GM19238 (cell line): ENCODE measurements at regions not wholly inside any gene's neighbourhood (a gene's known extent, or its start where the extent isn't known, plus 50 kb on each side); places are given as distances from the start of the nearest gene placed in this dataset.

Experiments used
- DNase-seq: peaks from one replicate; pipeline ENCODE4 v3.0.0; 2011; ENCODE audit warnings: low spot score; ENCODE audit not compliant: insufficient read length

DNA sequence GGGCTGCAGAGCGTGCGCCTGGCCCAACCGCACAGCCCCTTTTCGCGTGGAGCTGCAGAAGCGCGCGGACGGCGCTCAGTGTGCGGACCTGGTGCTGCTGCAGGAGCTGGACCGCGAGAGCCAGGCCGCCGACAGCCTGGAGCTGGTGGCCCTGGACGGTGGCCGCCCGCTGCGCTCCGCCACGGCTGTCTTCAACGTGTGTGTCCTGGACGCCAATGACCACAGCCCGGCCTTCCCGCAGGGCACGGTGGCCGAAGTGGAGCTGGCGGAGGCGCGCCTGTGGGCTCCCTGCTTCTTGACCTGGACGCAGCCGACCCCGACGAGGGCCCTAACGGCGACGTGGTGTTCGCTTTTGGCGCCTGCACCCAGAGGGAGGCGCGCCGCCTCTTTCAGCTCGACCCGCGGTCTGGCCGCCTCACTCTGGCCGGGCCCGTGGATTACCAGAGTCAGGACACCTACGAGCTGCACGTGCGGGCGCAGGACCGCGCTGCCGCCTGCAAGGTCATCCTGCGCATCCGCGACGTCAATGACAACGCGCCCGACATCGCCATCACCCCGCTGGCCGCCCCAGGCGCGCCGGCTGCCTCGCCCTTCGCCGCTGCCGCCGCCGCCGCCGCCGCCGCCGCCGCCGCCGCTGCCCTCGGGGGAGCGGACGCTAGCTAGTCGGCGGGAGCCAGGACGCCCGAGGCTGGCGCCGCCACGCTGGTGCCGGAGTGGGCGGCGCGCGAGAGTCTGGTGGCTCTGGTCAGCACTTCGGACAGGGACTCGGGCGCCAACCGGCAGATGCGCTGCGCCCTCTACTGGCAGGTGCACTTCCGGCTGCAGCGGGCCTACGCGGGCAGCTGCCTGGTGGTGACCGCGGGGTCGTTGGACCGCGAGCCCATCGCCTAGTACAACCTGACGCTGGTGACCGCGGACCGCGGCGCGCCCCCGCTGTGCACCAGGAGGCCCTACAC is 172.2 kb downstream of the OLFM4 start:
- no peak for DNase-seq

DNA sequence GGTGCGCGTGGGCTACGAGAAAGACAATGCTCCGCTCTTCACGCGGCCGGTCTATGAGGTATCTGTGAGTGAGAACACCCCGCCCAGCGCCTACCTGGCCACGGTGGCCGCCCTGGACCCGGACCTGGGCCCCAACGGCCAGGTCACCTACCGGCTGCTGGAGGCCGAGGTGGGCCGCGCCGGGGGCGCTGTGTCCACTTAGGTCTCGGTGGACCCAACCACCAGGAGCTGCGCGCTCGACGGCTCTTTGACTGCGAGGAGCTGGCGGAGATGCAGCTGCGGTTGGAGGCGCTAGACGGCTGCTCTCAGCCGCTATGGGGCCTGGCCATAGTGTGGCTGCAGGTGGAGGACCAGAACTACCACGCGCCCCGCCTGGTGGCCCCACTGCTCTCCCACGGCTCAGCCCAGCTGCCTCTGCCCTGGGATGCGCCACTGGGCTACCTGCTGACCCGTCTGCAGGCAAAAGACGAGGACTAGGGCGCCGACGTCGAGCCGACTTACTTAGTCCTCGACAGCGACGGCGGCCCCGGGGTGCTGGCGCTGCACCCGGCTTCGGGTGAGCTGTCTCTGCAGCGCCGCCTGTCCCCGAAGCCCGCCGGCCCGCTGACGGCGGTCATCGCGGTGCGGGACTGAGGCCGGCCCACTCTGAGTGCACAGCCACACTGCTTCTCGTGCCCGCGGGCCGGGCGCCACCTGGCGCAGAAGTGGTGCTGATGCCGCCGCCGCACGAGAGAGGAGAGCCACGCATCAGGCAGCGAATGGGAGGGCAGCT is 173.0 kb downstream of the OLFM4 start:
- no peak for DNase-seq

DNA sequence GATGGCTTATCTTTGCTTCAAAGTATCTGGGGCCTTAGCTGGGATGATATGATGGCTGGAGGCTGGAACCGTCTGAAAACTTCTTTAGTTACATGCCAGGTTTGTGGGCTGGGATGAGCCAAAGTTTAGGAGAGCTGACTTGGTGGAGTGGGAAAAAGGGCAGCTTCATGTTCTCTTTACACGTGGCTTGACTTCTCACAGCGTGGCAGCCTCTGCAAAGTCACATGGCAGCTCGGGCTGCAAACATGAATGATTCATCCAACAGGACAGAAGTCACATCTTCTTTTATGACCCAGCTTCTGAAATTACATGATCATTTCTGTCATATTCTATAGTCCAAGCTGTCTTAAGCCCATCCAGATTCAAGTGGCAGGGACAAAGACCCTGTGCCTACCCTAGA is 176.0 kb downstream of the OLFM4 start:
- DNase-seq = no peak

DNA sequence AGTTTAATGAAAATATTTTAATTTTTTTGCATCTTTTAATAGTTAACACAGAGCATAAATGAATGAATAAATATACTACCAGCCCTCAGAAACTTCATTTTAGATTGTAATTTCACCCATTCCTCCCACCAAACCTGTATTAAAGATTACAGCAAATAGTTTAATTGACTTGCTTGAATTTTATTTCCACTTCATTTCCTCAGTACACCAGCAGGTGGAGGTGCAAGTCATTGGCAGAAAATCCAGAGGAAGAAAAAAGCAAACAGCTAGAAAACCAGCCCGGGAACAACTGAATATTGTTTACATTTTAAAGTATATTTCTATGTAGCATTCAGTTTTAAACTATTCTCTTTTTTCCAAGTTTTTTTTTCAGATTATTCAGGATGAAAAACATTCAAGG is 177.8 kb downstream of the OLFM4 start:
- DNase-seq = no peak

DNA sequence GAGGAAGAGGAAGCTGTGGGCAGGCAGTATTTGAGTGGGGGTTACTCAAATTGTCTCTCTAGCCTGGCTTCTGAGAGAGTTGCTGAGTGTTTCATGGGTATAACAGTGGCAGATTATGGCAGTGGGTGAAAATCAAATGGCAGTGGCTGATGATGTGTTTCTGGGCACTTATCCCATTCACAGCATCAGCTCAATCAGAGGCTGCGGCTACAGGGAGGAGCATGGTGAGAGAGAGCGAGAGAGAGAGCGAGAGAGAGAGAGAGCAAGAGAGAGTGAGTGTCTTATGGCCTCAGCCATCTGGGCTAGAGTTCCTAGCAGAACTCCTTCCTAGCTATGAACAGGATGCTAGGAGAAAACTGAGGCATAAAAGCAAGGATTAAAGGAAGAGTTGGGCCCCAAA is 178.9 kb downstream of the OLFM4 start:
- no peak for DNase-seq

DNA sequence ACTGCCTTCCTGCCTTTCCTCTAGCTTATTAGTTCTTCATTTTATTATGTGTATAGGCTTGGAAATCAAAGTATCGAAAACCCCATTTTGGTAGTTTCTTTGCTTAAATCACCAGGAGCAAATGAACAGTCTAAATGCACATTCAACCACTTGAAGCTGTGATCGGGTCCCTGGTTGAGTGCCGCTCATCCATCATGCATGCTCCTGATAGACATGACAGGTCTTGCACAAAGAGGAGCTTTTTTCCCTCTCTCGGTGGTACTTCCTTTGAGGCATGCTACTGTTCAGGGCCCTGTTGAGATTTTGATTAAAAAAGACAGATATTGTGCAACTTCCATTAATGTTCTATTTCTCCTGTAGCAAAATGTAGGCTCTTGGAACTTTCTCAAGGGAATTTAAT is 185.8 kb downstream of the OLFM4 start:
- DNase-seq = no peak

DNA sequence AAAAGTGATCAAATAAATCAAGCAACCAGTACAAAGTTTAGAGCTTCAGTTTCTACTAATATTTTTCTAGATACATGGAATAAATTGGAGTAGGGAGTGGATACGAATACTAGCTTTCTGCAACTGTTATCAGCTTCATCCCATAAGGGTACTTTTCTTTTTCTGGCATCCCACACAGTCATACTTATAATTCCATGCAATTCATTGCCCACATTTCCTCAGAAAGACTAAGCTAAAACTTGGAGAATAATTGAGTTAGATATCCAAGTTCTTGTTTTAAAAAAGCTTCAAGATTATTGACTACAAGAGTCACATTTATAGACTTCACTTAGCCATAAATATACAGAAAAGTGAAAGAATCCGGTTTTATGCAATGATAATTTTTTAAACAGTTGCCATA is 186.9 kb downstream of the OLFM4 start:
- no peak for DNase-seq

DNA sequence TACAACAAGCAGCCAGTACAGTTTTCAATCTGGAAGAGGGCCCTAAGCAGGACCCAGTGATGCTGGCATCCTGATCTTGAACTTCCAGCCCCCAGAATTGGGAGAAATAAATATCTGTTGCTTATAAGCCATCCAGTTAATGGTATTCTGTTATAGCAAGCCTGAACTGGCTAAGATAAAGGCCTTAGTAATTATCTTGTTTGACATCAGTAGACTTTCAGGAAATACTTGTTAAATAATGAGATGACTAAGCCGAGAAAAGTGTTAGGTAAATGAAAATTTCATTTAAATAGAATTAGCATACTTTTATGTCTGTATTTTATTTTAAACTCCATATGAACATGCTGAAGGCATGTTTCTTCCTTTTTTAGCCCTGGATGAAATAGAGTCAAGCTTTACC is 188.2 kb downstream of the OLFM4 start:
- DNase-seq = no peak

DNA sequence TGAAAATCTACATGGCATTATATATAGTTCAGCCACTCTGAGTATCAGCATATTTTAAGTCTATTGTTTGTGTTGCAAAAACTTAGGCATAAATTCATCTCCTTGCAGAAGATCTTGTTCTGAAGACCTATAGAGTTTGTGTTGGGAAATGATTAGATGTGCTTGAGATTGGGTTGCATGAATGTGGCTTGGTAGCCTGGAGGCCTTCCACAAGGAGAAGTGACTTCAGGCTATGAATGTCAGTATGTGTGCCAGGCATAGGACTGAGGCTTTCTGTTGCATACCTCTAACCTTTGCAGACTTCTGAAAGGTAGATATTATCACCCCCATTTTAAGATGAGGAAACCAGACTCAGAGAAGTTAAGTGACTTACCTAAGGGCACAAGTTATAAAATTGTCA is 188.6 kb downstream of the OLFM4 start:
- no peak for DNase-seq

DNA sequence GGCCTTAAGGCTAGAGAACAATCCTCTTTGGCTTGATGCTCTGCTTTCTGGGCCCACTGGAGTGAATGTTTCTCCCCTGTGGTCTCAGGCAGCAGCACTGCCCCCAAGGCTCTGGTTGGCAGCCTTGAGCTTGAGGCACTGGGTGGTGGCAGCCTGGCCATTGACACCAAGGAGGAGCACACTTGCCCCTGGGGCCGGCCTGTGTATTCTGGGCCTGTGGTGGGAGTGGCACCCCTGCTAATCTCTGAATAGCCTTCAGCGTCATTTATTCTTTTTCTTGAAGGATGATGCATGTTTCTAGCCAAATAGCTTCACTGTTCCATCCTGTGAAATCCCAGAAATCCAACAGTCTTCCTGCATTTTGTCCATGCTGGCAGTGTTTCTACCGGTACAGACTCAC is 191.4 kb downstream of the OLFM4 start:
- DNase-seq = no peak

DNA sequence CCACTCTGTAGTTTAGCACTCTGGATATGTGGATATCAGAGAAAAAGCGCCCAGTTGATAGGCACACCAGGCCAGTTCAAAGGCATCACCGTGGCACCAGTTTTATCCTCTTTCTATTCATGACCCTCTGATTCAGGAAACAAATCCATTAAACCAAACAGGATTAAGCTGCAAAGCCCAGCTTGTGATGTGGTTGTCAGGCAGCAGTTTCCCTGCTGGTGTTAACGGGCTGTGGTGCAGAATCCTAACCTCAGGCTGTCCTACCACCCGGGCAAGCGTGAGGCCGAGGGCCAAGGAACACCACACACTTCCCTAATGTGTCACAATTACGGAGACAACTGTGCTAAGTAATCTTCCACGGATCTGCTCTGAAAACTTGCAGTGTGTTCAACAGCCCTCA is 209.1 kb downstream of the OLFM4 start:
- no peak for DNase-seq

DNA sequence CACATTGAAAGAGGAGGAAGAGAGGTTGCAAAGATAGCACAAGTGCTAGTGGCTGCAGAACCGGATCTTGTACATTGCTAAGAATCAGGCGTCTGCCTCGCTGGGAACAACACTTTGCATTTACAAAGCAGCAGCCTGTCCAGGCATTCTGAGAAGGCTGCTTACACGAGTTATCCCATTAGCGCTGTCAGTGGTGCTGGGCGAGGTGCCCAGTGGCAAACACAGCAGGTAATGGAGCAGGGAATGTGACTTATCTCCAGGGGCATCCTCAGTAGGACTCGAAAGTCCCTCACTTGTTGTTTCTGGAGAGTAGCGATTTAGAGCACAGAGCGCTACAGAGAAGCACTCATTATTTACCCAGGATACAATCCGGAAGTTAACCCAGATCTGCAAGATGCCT is 209.6 kb downstream of the OLFM4 start:
- no peak for DNase-seq

DNA sequence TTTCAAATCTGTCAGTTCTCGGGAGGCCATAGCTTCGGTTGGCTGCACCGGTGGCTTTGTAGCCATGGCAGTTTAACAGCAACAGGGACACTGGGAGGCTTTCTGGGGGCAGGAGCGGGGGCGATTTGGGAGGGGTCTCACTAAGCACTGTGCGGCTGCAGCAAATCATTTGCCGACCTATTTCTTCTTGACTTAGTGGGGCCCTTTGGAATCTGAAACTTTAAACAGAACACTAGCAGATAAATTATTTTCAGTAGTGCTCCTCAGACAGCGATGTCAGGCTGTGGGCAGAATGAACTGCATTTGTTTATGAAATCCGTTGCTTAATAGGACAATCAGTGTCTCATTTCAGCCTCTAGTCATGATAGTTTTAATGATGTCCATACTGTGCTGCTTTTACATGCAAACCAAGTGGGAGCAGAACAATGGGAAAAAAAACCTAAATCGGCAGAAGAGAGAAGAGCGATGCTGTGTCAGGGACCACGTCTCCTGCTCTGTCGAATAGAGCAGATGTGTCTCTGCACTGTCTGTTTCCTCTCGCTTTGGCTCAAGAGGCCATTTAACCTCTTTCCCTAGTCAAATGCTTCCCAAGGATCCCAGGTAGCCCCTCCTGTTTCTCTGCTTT is 211.9 kb downstream of the OLFM4 start:
- DNase-seq = no peak

DNA sequence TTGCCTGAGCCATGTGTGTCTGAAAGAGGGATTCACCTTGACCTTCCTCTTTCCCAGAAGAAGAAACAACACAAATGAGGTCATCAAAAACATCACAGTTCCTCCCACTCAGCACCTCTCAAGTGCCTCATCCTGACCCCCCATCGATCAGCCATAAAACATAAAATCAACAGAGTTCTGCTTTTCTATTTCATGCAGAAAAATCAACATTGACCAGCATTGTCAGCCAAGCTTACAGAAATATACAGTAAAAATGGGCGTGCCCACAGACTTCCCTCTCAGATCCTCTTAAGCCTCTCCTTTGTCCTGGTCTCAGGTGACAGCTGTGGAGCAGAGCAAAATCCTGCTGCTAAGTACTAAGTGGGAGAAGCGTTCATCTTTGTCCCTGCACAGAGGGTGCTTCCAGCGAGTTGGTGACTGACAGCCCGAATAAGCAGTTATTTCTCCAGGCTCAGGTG is 213.3 kb downstream of the OLFM4 start:
- DNase-seq = no peak

DNA sequence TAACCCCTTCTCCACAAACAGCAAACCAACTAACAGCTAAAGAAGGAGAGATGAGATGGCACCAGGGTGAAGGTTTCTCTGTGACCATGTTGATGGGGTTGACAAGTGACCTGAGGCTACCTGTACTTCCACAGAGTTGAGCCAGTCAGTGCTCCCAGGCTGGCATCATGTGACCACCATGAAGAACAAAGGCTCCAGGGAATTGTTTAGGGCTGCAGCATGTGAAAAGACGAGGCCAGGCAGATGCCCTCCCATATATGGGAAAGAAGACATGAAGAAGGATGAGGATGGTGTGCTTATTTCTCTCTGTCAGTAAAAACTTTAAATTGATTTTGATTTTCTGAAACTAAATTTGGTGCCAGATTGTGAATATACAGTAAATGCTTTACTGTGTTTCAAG is 220.6 kb downstream of the OLFM4 start:
- DNase-seq = no peak

DNA sequence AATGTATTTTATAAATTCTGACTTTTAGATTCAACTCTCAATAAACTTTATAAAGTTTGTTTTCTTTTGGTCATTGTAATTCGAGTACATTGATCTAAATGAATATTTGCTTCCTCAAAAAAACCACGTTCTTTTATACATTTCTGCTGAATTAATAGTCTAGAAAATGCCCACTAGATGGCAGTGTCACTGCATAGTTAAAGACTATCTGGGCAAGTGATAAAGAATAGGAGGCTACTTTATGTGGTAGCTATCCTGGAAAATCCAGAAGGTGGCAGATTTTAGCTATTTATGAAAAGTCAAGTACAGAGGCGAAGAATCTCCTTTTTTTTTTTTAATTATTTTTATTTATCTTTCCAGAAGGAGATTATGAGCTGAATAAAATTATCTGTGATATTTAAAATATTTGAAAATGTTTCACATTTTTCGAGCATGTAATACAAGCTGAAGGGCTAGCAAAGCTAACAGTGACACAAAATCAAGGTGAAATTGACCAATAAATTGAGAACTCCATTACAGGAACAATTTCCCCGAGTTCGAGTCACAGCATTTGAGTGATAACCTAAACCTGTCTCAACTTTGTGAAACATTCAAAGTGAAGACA is 221.8 kb downstream of the OLFM4 start:
- no peak for DNase-seq

DNA sequence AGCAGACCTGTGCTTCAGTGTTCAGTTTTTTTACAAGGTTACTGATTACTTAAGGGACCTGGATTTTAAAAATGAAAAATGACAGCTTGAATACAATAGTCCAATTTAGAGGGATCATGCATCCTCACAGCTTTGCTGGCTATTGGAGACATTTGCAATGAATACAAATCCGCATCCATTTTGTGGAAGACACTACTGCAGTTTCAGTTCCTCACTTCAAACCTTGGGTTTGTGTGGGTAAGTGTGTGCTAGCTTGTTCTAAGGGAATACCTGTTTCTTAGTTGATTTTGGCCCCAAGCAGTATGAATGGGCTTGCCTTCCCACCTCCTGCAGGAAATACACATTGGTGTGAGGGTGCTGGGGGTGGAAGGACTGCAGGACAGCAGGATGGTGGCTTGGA is 222.4 kb downstream of the OLFM4 start:
- no peak for DNase-seq

DNA sequence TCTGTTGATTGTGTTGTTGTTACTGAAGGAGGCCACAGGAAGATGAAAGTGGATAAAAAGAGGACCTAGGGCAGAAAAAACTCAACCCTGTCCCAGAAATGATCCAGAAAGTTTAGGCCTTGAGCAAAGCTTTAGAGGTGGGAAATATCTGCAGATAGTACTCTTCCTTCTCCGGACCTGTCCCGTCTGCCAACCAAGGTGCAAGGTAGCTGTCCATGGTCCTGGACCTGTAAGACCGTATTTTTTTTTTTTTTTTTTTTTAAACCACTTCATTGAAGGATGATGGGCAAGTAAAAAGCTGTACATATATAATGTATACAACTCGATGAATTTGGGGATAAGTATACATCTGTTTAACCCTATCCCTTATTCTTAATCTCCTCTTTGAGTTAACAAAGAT is 225.9 kb downstream of the OLFM4 start:
- no peak for DNase-seq

DNA sequence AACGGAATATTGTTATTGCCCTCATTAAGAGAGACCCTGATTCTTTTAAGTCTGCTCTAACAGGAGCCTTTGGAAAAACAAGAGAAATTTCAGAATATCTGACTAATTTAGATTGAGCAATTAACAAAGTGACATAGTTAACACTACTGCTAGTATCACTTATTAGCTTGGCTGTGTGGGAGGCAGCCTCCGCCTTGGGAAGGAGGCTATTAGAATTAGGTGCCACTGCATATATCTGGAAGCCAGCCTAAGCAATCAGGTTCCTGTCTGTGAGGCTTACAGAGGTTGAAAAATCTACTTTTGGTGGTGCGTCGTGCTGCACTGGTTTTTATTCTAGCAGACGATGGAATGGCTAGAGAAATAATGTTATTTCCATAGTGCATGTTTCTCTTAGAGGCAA is 227.2 kb downstream of the OLFM4 start:
- no peak for DNase-seq

DNA sequence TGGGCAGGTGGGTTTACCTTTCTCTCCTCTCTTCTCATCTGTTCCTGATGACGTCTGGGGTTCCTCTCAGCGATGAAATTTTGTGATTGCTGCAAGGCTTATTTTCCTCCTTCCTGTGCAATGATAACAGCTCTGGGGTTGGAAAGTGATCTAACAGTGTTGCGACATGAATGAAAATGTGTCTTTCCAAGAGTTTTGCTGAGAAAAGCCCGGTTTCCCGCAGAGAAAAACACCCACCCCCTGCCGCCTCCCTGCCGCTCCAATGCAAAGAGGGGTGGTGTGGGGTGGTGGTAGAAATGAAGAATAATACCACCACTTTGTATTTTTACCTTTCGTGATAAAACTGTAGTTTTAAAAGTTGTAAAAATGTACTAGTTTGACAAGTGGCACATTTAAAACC is 232.0 kb downstream of the OLFM4 start:
- DNase-seq = no peak

DNA sequence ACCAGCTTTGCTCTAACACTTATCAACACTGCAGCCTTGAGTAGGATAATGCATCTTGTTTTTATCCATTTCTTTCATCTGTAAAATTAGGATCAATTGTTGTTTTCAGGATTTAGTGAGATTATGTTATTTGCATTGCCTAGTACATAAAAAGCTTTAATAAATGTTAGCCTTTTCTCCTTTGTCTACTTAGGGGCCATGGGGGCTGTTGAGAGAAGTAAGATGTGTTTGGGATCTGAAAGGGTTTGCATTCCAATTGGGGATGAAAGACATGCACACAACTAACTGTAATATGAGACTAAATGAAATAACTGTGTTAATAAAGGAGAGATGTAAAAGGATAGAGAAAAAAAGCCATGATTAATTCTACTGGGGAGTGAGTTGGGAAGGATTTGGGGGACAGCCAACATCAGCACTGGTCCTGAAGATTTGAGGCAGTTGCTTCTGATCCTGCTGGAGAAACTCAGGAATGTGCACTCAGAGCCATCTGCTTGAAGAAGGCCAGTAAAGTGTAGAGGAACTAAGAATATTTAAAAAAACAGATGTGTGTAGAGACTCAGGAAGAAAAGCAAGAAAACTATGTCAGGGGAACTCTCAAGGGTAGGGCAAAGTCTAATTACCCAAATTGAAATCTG is 236.3 kb downstream of the OLFM4 start:
- DNase-seq = no peak
